ENCODE measurements at regions not wholly inside any gene's neighbourhood (a gene's known extent, or its start where the extent isn't known, plus 50 kb on each side); places are given as distances from the start of the nearest gene placed in this dataset.
"Not testable (repeated sequence)": the region's sequence is repeated elsewhere in the genome, so short reads cannot be mapped to it uniquely, and the experiment has no call there.

DNA sequence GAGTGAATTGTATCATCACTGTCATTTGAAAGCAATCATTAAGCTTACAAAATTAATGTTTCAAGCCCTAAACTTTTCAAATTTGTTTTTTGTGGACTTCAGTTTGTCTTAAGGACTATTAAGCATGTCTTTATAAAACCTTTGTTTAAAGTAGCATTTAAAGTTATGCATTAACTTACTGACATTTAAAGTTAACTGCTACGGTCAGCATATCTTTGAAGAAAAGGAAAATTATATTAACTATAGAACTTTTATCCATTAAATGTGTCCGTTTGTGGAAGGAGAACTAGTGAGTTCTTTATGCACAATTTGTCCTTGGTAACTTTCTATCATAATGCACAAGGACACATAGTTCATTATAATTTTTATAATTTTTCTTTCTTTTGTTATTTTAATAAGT is 103.4 kb downstream of the FANCF start:
- TF ChIP-seq, protein P1, sequence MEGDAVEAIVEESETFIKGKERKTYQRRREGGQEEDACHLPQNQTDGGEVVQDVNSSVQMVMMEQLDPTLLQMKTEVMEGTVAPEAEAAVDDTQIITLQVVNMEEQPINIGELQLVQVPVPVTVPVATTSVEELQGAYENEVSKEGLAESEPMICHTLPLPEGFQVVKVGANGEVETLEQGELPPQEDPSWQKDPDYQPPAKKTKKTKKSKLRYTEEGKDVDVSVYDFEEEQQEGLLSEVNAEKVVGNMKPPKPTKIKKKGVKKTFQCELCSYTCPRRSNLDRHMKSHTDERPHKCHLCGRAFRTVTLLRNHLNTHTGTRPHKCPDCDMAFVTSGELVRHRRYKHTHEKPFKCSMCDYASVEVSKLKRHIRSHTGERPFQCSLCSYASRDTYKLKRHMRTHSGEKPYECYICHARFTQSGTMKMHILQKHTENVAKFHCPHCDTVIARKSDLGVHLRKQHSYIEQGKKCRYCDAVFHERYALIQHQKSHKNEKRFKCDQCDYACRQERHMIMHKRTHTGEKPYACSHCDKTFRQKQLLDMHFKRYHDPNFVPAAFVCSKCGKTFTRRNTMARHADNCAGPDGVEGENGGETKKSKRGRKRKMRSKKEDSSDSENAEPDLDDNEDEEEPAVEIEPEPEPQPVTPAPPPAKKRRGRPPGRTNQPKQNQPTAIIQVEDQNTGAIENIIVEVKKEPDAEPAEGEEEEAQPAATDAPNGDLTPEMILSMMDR (conservative IDR thresholded peaks at IDR 0.05; ENCODE audit: control insufficient read depth, insufficient read depth, low read depth, low read length), result no peak
- no peak overlapping the region for H3K4me3 ChIP-seq (ENCODE audit: control insufficient read depth, low read depth, low read length)
- DNase-seq (ENCODE audit: low read depth), result no peak

DNA sequence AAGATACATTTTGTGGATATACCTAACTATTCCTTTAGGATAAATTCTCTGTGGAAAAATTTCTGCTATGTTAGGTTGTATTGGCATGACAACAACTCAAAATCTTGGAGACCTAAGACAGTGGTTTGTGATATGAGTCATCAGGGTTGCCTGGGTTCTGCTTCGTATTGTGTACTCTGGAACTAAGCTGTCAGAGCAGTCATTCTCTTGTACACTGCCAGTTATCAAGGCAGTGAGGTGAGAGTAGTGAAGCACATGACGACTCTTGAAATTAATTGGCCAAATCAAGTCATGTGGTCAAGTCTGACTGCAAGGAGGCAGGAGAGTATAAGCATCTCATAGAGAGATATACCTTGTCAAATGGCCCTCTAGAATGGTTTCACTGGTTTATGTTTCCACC is 104.4 kb downstream of the FANCF start:
- DNase-seq (ENCODE audit: low read depth), result peak; percentile 75
- TF ChIP-seq, protein P1 (conservative IDR thresholded peaks at IDR 0.05; ENCODE audit: control insufficient read depth, insufficient read depth, low read depth, low read length), result no peak
- no peak overlapping the region for H3K4me3 ChIP-seq (ENCODE audit: control insufficient read depth, low read depth, low read length)

DNA sequence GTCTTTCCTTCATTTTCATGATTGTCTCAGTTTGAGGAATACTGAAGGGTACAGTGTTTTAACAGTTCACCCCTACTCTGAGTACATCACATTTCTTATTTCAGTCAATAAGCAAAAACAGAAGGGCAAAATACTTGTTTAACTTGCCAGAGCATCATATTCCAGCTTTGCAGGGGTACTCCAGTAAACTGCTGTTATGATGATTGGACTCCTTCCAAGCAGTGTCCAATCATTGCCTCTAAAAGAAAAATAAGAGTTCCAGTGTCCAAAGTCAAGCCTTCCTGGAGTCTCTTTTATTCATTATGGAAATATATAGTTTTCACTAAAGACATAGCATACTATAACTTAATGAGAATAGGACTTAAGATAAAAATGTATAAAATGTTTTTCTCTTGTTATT is 105.1 kb downstream of the FANCF start:
- TF ChIP-seq, protein P1 (conservative IDR thresholded peaks at IDR 0.05; ENCODE audit: control insufficient read depth, insufficient read depth, low read depth, low read length), result no peak

DNA sequence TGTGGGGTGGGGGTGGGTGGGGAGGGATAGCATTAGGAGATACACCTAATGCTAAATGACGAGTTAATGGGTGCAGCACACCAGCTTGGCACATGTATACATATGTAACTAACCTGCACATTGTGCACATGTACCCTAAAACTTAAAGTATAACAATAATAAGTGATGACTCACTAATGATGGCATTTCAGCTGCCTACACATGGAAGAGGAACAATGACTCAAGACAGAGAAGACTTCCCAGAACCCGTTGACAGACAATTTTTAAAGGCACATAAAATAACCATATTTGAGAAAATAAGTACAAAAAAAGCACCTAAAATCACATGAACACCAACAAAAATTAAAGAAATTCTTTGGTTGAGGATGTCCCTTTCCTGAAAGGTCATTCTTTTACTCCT is 107.3 kb downstream of the FANCF start:
- peak; percentile 46 for DNase-seq (ENCODE audit: low read depth)
- not testable (repeated sequence) for H3K4me3 ChIP-seq (ENCODE audit: control insufficient read depth, low read depth, low read length)

More for the DNA sequence above, 105.1 kb downstream of the FANCF start:
- no peak for DNase-seq (ENCODE audit: low read depth)
- H3K4me3 ChIP-seq (ENCODE audit: control insufficient read depth, low read depth, low read length), result no peak overlapping the region

DNA sequence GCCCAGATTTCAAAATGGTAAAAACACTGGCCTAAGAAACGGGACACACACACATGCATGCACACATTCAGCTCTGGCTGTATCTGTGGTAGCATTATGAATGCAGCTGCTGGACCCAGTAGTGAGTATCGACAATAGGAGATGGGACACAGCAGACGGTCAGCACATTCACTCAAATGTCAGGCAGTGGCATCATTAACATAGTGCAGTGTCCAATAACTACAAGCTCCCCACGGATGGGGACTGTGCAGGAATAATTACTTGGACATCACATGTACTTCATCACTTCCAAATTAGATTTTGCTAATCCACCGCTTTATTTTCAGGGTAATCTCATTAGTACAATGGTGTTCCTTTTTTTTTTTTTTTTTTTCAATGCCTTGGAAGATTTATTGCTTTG is 109.5 kb downstream of the FANCF start:
- H3K4me3 ChIP-seq (ENCODE audit: control insufficient read depth, low read depth, low read length), result no peak overlapping the region
- TF ChIP-seq, protein P1 (conservative IDR thresholded peaks at IDR 0.05; ENCODE audit: control insufficient read depth, insufficient read depth, low read depth, low read length), result no peak
- no peak for DNase-seq (ENCODE audit: low read depth)

DNA sequence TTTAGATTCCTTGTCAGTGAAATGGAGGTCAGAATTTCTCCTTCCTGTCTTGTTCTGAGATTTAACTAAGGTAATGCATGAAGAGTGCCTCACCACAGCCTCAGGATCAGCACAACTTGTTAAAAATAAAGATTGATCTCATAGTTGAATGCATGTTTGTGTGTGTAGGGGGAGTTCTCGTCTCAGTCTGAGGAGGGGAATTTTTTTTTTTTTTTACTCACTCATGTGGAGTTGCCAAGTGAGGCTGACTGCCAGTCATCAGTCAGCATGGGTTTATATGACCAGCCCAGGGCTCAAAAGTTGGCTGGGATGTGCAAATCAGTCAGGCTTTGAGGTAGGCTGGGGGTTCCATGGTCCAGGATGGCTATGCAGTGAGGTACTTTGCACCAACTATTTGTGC is 113.2 kb downstream of the FANCF start:
- H3K4me3 ChIP-seq (ENCODE audit: control insufficient read depth, low read depth, low read length), result no peak overlapping the region
- TF ChIP-seq, protein P1 (conservative IDR thresholded peaks at IDR 0.05; ENCODE audit: control insufficient read depth, insufficient read depth, low read depth, low read length), result no peak
- no peak for DNase-seq (ENCODE audit: low read depth)

DNA sequence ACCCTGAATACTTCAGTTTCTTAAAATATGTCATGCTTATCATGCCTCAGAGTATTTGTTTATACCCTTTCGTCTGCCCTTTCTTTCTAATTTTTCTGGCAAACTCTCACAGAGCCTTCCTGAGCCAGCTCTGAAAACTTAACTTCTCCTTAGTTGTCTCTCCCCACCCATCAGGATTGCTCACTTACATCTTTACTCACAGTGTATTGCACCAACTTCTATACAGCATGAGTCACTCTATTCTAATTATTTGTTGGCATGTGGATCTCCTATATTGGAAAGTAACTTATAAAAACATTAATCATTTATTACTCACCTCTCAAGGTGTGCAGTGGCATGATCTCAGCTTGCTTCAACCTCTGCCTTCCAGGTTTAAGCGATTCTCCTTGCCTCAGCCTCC is 114.9 kb downstream of the FANCF start:
- peak; percentile 80 for DNase-seq (ENCODE audit: low read depth)
- TF ChIP-seq, protein P1 (conservative IDR thresholded peaks at IDR 0.05; ENCODE audit: control insufficient read depth, insufficient read depth, low read depth, low read length), result no peak

More for the DNA sequence above, 114.9 kb downstream of the FANCF start:
- no peak overlapping the region for H3K4me3 ChIP-seq (ENCODE audit: control insufficient read depth, low read depth, low read length)
